Progenitor cell of endocrine pancreas (in vitro differentiated cells): ENCODE measurements at regions not wholly inside any gene's neighbourhood (a gene's known extent, or its start where the extent isn't known, plus 50 kb on each side); places are given as distances from the start of the nearest gene placed in this dataset.

ENCODE experiments used
- DNase-seq: peaks from one replicate; pipeline ENCODE4 v3.0.0; 2021; ENCODE audit warnings: low spot score; ENCODE audit not compliant: unreplicated experiment
- H3K27ac Mint-ChIP-seq: 2 replicates; pipeline ENCODE4 v1.8.0; 2021; ENCODE audit warnings: mild to moderate bottlenecking, moderate library complexity, mixed read lengths
- H3K27me3 Mint-ChIP-seq: 2 replicates; pipeline ENCODE4 v1.8.0; 2021; ENCODE audit warnings: mixed read lengths
- H3K36me3 Mint-ChIP-seq: 2 replicates; pipeline ENCODE4 v1.8.0; 2022; ENCODE audit warnings: mixed read lengths; ENCODE audit not compliant: insufficient read depth
- H3K4me1 Mint-ChIP-seq: 2 replicates; pipeline ENCODE4 v1.8.0; 2021; ENCODE audit warnings: low read depth, mixed read lengths
- H3K4me3 Mint-ChIP-seq: 2 replicates; pipeline ENCODE4 v1.8.0; 2021; ENCODE audit warnings: low read depth, mild to moderate bottlenecking, moderate library complexity, mixed read lengths
- H3K9me3 Mint-ChIP-seq: 2 replicates; pipeline ENCODE4 v1.8.0; 2021; ENCODE audit warnings: low read depth, mixed read lengths
- TF ChIP-seq, protein P1 (sequence below): fragments of 200-600 bp; sonication (generic); IDR thresholded peaks from one replicate; pipeline ENCODE4 v1.5.0; 2021; ENCODE audit warnings: antibody characterized with exemption, mild to moderate bottlenecking; ENCODE audit not compliant: unreplicated experiment

DNA sequence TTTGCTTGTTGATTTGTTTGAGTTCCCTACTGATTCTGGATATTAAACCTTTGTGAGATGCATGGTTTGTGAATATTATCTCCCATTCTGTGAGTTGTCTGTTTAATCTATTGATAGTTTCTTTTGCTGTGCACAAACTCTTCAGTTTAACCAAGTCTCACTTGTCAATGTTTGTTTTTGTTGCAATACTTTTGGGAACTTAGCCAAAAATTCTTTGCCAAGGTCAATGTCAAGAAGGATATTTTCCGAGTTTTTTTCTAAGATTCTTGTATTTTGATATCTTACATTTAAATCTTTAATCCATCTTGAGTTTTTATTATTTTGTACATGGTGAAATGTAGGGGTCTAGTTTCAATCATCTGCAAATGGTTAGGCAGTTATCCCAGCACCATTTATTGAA, 1230.7 kb upstream of the NCAM2 start:
- no peaks in the 10 kb centered on the region for H3K9me3 Mint-ChIP-seq
- H3K4me1 Mint-ChIP-seq = no peaks in the 10 kb centered on the region
- H3K4me3 Mint-ChIP-seq = no peak overlapping the region
- TF ChIP-seq, protein P1, sequence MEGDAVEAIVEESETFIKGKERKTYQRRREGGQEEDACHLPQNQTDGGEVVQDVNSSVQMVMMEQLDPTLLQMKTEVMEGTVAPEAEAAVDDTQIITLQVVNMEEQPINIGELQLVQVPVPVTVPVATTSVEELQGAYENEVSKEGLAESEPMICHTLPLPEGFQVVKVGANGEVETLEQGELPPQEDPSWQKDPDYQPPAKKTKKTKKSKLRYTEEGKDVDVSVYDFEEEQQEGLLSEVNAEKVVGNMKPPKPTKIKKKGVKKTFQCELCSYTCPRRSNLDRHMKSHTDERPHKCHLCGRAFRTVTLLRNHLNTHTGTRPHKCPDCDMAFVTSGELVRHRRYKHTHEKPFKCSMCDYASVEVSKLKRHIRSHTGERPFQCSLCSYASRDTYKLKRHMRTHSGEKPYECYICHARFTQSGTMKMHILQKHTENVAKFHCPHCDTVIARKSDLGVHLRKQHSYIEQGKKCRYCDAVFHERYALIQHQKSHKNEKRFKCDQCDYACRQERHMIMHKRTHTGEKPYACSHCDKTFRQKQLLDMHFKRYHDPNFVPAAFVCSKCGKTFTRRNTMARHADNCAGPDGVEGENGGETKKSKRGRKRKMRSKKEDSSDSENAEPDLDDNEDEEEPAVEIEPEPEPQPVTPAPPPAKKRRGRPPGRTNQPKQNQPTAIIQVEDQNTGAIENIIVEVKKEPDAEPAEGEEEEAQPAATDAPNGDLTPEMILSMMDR = no peak
- no peaks in the 10 kb centered on the region for H3K27me3 Mint-ChIP-seq
- no peaks in the 10 kb centered on the region for H3K36me3 Mint-ChIP-seq
- no peak overlapping the region for H3K27ac Mint-ChIP-seq
- no peak for DNase-seq

DNA sequence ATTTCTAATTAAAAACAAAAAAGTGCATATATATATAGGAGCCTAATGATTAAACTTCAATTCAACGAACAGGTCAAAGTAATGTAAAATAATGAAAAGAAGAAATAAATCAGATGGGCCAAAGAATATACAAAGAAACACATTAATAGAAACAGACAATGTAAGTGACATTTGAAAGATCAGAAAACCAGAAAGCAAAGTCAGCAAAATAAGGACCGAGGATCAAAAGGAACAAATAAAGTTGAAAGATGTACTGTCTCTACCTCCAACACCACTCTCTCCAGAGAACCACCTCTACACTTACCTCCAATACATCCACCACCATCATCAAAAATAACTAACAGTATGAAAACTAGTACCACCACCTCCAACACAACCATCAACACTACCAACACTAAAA, 1226.3 kb upstream of the NCAM2 start:
- DNase-seq = no peak
- Mint-ChIP-seq H3K9me3 (no peaks in the 10 kb centered on the region), H3K36me3 (no peaks in the 10 kb centered on the region), H3K4me3 (no peak overlapping the region), H3K4me1 (no peaks in the 10 kb centered on the region), H3K27me3 (no peaks in the 10 kb centered on the region), H3K27ac (no peak overlapping the region)
- TF ChIP-seq, protein P1 = no peak

- Mint-ChIP-seq H3K9me3 (no peaks in the 10 kb centered on the region), H3K27me3 (no peaks in the 10 kb centered on the region), H3K36me3 (no peaks in the 10 kb centered on the region), H3K27ac (no peak overlapping the region), H3K4me1 (no peaks in the 10 kb centered on the region), H3K4me3 (no peak overlapping the region)
- DNase-seq = no peak
- TF ChIP-seq, protein P1 = no peak
These were observed 1222.1 kb upstream of the NCAM2 start for GRCh38 chr21:19776076-19776475.

DNA sequence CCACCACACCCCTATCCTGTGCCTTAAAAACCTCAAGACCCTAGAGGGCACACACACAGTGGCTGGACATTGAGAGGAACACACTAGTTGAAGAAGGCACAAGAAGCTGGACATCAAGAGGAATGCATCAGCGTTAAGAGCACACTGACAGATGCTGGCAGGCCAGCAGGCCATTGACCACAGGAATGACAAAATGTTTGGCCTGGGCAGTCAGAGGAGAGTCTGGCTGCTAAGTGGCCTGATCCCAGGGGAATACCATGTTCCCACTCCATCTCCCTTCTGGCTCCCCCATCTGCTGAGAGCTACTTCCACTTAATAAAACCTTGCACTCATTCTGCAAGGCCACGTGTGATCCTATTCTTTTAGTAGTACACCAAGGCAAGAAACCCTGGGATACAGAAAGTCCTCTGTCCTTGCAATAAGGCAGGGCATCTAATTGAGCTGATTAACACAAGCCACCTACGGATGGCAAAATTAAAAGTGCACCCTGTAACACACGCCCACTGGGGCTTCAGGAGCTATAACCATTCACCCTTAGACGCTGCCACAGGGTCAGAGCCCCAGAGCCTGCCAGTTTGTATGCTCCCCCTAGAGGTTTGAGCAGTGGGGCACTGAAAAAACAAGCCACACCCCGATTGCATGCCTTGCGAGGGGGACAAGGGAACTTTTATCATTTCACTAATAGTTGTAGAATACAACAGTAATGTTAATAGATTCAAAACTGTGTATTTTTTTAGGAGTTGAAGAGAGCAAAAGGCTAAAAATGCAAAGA, 1216.1 kb upstream of the NCAM2 start:
- Mint-ChIP-seq H3K4me3 (no peak overlapping the region), H3K27me3 (no peaks in the 10 kb centered on the region), H3K36me3 (no peaks in the 10 kb centered on the region), H3K9me3 (peaks cover 11% of the 10 kb centered on the region), H3K27ac (no peak overlapping the region), H3K4me1 (no peaks in the 10 kb centered on the region)
- no peak for DNase-seq
- TF ChIP-seq, protein P1 = no peak

DNA sequence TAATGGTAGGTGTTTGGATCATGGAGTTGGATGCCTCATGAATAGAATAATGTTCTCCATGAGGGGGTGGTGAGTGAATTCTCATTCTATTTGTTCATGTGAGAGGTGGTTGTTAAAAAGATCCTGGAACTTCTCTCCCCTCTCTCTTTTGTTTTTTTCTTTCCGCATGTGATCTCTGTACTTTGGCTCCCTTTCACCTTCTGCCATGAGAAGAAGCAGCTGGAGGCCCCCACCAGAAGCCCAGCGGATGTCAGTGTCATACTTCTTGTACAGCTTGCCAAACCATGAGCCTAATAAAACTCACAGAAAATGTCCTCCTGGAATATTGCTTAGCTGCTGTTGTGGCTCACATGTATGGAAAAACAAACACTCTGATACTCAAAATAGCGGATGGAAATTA, 1212.3 kb upstream of the NCAM2 start:
- TF ChIP-seq, protein P1 = no peak
- Mint-ChIP-seq H3K27ac (no peak overlapping the region), H3K27me3 (no peaks in the 10 kb centered on the region), H3K4me3 (no peak overlapping the region), H3K9me3 (peaks cover 11% of the 10 kb centered on the region), H3K4me1 (no peaks in the 10 kb centered on the region), H3K36me3 (no peaks in the 10 kb centered on the region)
- no peak for DNase-seq
